Testis (tissue), 2 donors: ENCODE measurements at regions not wholly inside any gene's neighbourhood (a gene's known extent, or its start where the extent isn't known, plus 50 kb on each side); places are given as distances from the start of the nearest gene placed in this dataset.

Source experiments
- DNase-seq: peaks from one replicate; pipeline ENCODE4 v3.0.0-alpha.2; 2019
- H3K27ac ChIP-seq, 2 donors: fragments of 200-600 bp; sonication (generic); one replicate each; pipeline ENCODE4 v1.5.1; 2019
- H3K27me3 ChIP-seq: fragments of 200-600 bp; sonication (generic); one replicate; pipeline ENCODE4 v1.5.1; 2019
- H3K36me3 ChIP-seq: fragments of 200-600 bp; sonication (generic); one replicate; pipeline ENCODE4 v1.5.1; 2017; ENCODE audit warnings: low read depth; ENCODE audit errors: missing control alignments
- H3K4me1 ChIP-seq: fragments of 200-600 bp; sonication (generic); one replicate; pipeline ENCODE4 v1.5.1; 2019
- H3K4me3 ChIP-seq, 2 donors: fragments of 200-600 bp; sonication (generic); one replicate each; pipeline ENCODE4 v1.5.1; 2017 to 2019
- H3K9me3 ChIP-seq: fragments of 200-600 bp; sonication (generic); one replicate; pipeline ENCODE4 v1.5.1; 2017
- CTCF ChIP-seq, 3 experiments: fragments of 450-650 bp in 2 of 3; fragments of 200-600 bp in 1 of 3; sonication (generic) in 1 of 3; IDR thresholded peaks; one replicate each; pipeline ENCODE4 v1.5.1; 2016 to 2019; ENCODE audit warnings: antibody characterized with exemption in 3 of 3, mild to moderate bottlenecking in 2 of 3, moderate library complexity in 1 of 3
- POLR2A ChIP-seq: fragments of 450-650 bp; IDR thresholded peaks from one replicate; pipeline ENCODE4 v1.6.1; 2017; ENCODE audit warnings: antibody characterized with exemption, mild to moderate bottlenecking, moderate library complexity
- WGBS, 2 donors: methylation state at CpG; one replicate each; pipeline ENCODE4 v1.1.5; 2018; 5-methylcytosine and 5-hydroxymethylcytosine counted together
- intact Hi-C: fragments of 100-400 bp; cut with DNase I; formaldehyde crosslinking; loops from one replicate; pipeline ENCODE4 v1.15.1; 2023; ENCODE audit warnings: low total_unique reads

- H3K27ac ChIP-seq, result peak overlapping the region; percentile 55
- DNase-seq, result no peak
- no peaks in the 10 kb centered on the region for H3K36me3 ChIP-seq
- no peaks in the 10 kb centered on the region for H3K27me3 ChIP-seq
- 22 to 31% methylated on average over 5 of the region's 5 CpGs for WGBS, 2 donors
- H3K9me3 ChIP-seq, result no peaks in the 10 kb centered on the region
- no peaks in the 10 kb centered on the region for H3K4me1 ChIP-seq
- intact Hi-C loops, result no loop called here
- no peak overlapping the region for H3K4me3 ChIP-seq
- TF ChIP-seq CTCF (IDR thresholded peaks at IDR 0.05), result no peak
- TF ChIP-seq POLR2A, result no peak
Observed at GRCh38 chr2:49840428-49840975, 686.2 kb upstream of the FSHR start.

GRCh38 chr2:49839818-49840217 is 685.5 kb upstream of the FSHR start:
- H3K36me3 ChIP-seq, result no peaks in the 10 kb centered on the region
- H3K4me3 ChIP-seq, result no peak overlapping the region
- intact Hi-C loops, result no loop called here
- H3K4me1 ChIP-seq, result no peaks in the 10 kb centered on the region
- H3K27ac ChIP-seq, result peak overlapping the region in 1 of 2 donors; percentile 55
- H3K27me3 ChIP-seq, result no peaks in the 10 kb centered on the region
- H3K9me3 ChIP-seq, result no peaks in the 10 kb centered on the region
- TF ChIP-seq CTCF (IDR thresholded peaks at IDR 0.05), result no peak
- TF ChIP-seq POLR2A, result no peak
- no peak for DNase-seq
- 34 to 38% methylated on average over 5 of the region's 5 CpGs for WGBS, 2 donors

- DNase-seq, result no peak
- TF ChIP-seq CTCF (IDR thresholded peaks at IDR 0.05) (no peak), POLR2A (no peak)
- Histone ChIP-seq H3K4me3 (no peak overlapping the region), H3K27ac (peak overlapping the region; percentile 37 to 61), H3K36me3 (no peaks in the 10 kb centered on the region), H3K27me3 (no peaks in the 10 kb centered on the region), H3K4me1 (peaks cover 3% of the 10 kb centered on the region), H3K9me3 (no peaks in the 10 kb centered on the region)
- 39 to 49% methylated on average over 7 of the region's 7 CpGs for WGBS, 2 donors
- intact Hi-C loops, result no loop called here
Observed at GRCh38 chr2:49837561-49838293, 683.4 kb upstream of the FSHR start.

- 80% methylated on average over 3 of the region's 3 CpGs for WGBS, 2 donors
- no peak for TF ChIP-seq CTCF (IDR thresholded peaks at IDR 0.05)
- no peak for TF ChIP-seq POLR2A
- H3K36me3 ChIP-seq, result no peaks in the 10 kb centered on the region
- intact Hi-C loops, result no loop called here
- H3K4me3 ChIP-seq, result no peak overlapping the region
- H3K9me3 ChIP-seq, result no peaks in the 10 kb centered on the region
- H3K27me3 ChIP-seq, result no peaks in the 10 kb centered on the region
- DNase-seq, result no peak
- H3K4me1 ChIP-seq, result peaks cover 3% of the 10 kb centered on the region
- no peak overlapping the region for H3K27ac ChIP-seq
Observed at GRCh38 chr2:49836017-49836416, 681.7 kb upstream of the FSHR start.

- Histone ChIP-seq H3K4me3 (no peak overlapping the region), H3K36me3 (no peaks in the 10 kb centered on the region), H3K27me3 (no peaks in the 10 kb centered on the region), H3K4me1 (peaks cover 3% of the 10 kb centered on the region), H3K27ac (no peak overlapping the region), H3K9me3 (no peaks in the 10 kb centered on the region)
- TF ChIP-seq POLR2A, result no peak
- TF ChIP-seq CTCF (IDR thresholded peaks at IDR 0.05), result no peak
- no peak for DNase-seq
- intact Hi-C loops, result no loop called here
- WGBS, 2 donors, result 94 to 97% methylated on average over 1 of the region's 1 CpG
Observed at GRCh38 chr2:49834433-49834832, 680.1 kb upstream of the FSHR start.
